HCT116 (cell line): ENCODE measurements at regions not wholly inside any gene's neighbourhood (a gene's known extent, or its start where the extent isn't known, plus 50 kb on each side); places are given as distances from the start of the nearest gene placed in this dataset.

Source experiments
- CTCF ChIP-seq, 3 experiments: fragments of 200-600 bp in 1 of 3; sonication (generic) in 1 of 3; IDR thresholded peaks in 2 of 3; conservative IDR thresholded peaks in 1 of 3; 2 replicates each; pipeline ENCODE4 v1.5.1; 2012 to 2017; ENCODE audit warnings: low read depth in 2 of 3, low read length in 2 of 3, antibody characterized with exemption in 1 of 3, borderline replicate concordance in 1 of 3, control low read depth in 1 of 3, mild to moderate bottlenecking in 1 of 3, mixed read lengths in 1 of 3, mixed run types in 1 of 3, moderate library complexity in 1 of 3; ENCODE audit not compliant: insufficient read depth in 1 of 3
- ELF1 ChIP-seq: IDR thresholded peaks from 2 replicates; pipeline ENCODE4 v1.6.1; 2012; ENCODE audit warnings: low read depth, borderline replicate concordance
- POLR2A ChIP-seq: IDR thresholded peaks from 2 replicates; pipeline ENCODE4 v1.7.0; 2011; ENCODE audit warnings: borderline replicate concordance; ENCODE audit not compliant: insufficient read depth, insufficient read length; ENCODE audit errors: extremely low read depth
- POLR2AphosphoS5 ChIP-seq: IDR thresholded peaks from 2 replicates; pipeline ENCODE4 v1.6.1; 2011; ENCODE audit warnings: mild to moderate bottlenecking, low read depth, low read length, moderate library complexity

- TF ChIP-seq ELF1 (no peak), POLR2A (no peak), POLR2AphosphoS5 (no peak), CTCF (IDR thresholded peaks at IDR 0.05 in 2 of 3, conservative IDR thresholded peaks at IDR 0.05 in 1 of 3; ENCODE audit: borderline replicate concordance in 1 of 3, insufficient read depth in 1 of 3, low read depth in 2 of 3, low read length in 2 of 3) (no peak)
These were observed 884.7 kb downstream of the DIAPH3 start for GRCh38 chr13:59279028-59279427.
